ENCODE measurements at regions not wholly inside any gene's neighbourhood (a gene's known extent, or its start where the extent isn't known, plus 50 kb on each side); places are given as distances from the start of the nearest gene placed in this dataset.

GRCh38 chr15:70495991-70496599, 267.3 kb downstream of the UACA start:
- Histone ChIP-seq H3K36me3 (ENCODE audit: control insufficient read depth in 2 of 2, insufficient read depth in 2 of 2, low read length in 1 of 2) (no peaks in the 10 kb centered on the region), H3K27me3 (ENCODE audit: control insufficient read depth in 1 of 2, insufficient read depth in 2 of 2, low read length in 2 of 2) (no peaks in the 10 kb centered on the region), H3K4me3 (ENCODE audit: low read depth in 1 of 2, low read length in 2 of 2) (no peak overlapping the region), H3K27ac (ENCODE audit: low read depth in 2 of 2, low read length in 1 of 2) (peak overlapping the region; percentile 27 to 77), H3K4me1 (ENCODE audit: control insufficient read depth in 2 of 2, insufficient read depth in 2 of 2, low read length in 1 of 2) (peaks cover 3 to 28% of the 10 kb centered on the region in 2 donors), H3K9me3 (ENCODE audit: control insufficient read depth in 2 of 2, insufficient read depth in 1 of 2, low read depth in 1 of 2, low read length in 1 of 2) (no peaks in the 10 kb centered on the region)
- WGBS, 2 donors, result 79 to 82% methylated on average over 4 of the region's 4 CpGs

DNA sequence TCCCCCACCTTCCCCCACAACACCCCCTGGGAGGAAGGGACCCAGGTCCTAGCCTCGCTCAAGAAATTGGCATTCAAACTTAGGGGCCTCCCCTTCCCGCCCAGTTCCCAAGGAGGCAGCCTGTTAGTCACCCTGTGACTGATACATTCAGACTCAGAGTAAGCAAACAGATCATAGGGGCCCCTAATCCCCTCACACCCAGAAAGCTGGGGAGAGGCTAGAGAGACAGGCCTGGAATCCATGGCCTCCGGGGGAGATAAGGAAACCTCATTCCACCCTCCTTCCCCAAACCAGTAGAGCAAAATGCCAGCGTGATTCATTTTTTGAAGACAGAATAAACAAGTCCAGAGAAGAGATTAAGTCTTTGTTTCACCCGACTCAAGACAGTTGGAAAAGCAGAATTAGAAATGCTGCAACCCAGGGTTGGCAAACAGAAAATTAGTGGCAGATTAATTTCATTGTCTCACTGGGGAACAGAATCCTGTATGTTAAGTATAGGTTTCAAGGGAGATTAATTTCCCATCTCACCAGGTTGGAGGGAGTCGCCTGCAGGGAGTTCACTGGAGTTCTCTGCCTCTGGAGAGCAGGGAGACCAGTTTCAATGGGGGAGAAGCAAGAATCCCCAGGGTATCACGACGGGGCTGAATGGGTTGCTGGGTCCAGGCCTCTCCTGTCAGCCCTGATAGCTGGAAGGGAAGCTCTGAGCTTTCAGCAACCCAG, 268.3 kb downstream of the UACA start:
- H3K36me3 ChIP-seq (ENCODE audit: control insufficient read depth in 2 of 2, insufficient read depth in 2 of 2, low read length in 1 of 2), result no peaks in the 10 kb centered on the region
- peaks cover 3 to 28% of the 10 kb centered on the region in 2 donors for H3K4me1 ChIP-seq (ENCODE audit: control insufficient read depth in 2 of 2, insufficient read depth in 2 of 2, low read length in 1 of 2)
- H3K27ac ChIP-seq (ENCODE audit: low read depth in 2 of 2, low read length in 1 of 2), result peak overlapping the region; percentile 85 to 95
- no peaks in the 10 kb centered on the region for H3K27me3 ChIP-seq (ENCODE audit: control insufficient read depth in 1 of 2, insufficient read depth in 2 of 2, low read length in 2 of 2)
- no peak overlapping the region for H3K4me3 ChIP-seq (ENCODE audit: low read depth in 1 of 2, low read length in 2 of 2)
- no peaks in the 10 kb centered on the region for H3K9me3 ChIP-seq (ENCODE audit: control insufficient read depth in 2 of 2, insufficient read depth in 1 of 2, low read depth in 1 of 2, low read length in 1 of 2)
- WGBS, 2 donors, result 32 to 43% methylated on average over 8 of the region's 8 CpGs

- no peak overlapping the region for H3K4me3 ChIP-seq (ENCODE audit: low read depth in 1 of 2, low read length in 2 of 2)
- H3K36me3 ChIP-seq (ENCODE audit: control insufficient read depth in 2 of 2, insufficient read depth in 2 of 2, low read length in 1 of 2), result no peaks in the 10 kb centered on the region
- H3K27me3 ChIP-seq (ENCODE audit: control insufficient read depth in 1 of 2, insufficient read depth in 2 of 2, low read length in 2 of 2), result no peaks in the 10 kb centered on the region
- 46 to 53% methylated on average over 4 of the region's 4 CpGs for WGBS, 2 donors
- peak overlapping the region; percentile 85 to 95 for H3K27ac ChIP-seq (ENCODE audit: low read depth in 2 of 2, low read length in 1 of 2)
- H3K9me3 ChIP-seq (ENCODE audit: control insufficient read depth in 2 of 2, insufficient read depth in 1 of 2, low read depth in 1 of 2, low read length in 1 of 2), result no peaks in the 10 kb centered on the region
- H3K4me1 ChIP-seq (ENCODE audit: control insufficient read depth in 2 of 2, insufficient read depth in 2 of 2, low read length in 1 of 2), result peaks cover 3 to 28% of the 10 kb centered on the region in 2 donors
These were observed 268.9 kb downstream of the UACA start for GRCh38 chr15:70494517-70494851.

DNA sequence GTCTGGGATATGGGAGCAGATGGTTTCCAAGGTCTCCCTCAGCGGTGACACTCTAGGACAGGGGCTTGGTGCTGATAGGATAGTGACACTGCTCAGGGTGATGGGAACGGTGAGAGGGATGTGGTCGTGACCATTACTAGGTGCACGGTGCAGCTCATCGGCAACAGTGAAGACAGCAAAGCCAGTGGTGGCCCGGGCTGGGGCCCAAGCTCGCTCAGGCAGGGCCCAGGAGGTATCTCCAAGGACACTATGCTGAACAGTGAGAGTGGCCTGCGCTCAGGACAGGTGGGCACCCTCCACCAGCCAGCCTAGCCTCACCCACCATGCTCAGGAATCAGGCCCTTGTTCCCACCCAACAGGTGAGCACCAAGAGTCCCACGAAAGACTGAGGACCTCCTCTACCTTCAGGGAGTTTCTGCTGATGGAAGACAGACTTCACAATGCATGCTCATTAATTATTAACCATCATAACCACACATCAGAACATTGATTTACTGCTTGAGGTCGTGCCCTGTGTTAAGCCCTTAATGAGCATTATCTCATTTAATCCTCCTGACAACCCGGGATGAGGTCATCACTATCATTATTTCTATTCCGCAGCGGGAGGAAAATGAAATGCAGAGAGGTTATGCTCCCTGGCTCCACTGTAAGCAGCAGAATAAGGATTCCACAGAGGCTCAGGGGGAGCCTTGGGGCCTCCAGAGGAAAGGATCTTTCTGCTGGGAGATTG, 269.4 kb downstream of the UACA start:
- Histone ChIP-seq H3K27me3 (ENCODE audit: control insufficient read depth in 1 of 2, insufficient read depth in 2 of 2, low read length in 2 of 2) (no peaks in the 10 kb centered on the region), H3K36me3 (ENCODE audit: control insufficient read depth in 2 of 2, insufficient read depth in 2 of 2, low read length in 1 of 2) (no peaks in the 10 kb centered on the region), H3K27ac (ENCODE audit: low read depth in 2 of 2, low read length in 1 of 2) (peak overlapping the region; percentile 85 to 95), H3K9me3 (ENCODE audit: control insufficient read depth in 2 of 2, insufficient read depth in 1 of 2, low read depth in 1 of 2, low read length in 1 of 2) (no peaks in the 10 kb centered on the region), H3K4me3 (ENCODE audit: low read depth in 1 of 2, low read length in 2 of 2) (no peak overlapping the region), H3K4me1 (ENCODE audit: control insufficient read depth in 2 of 2, insufficient read depth in 2 of 2, low read length in 1 of 2) (peaks cover 3 to 28% of the 10 kb centered on the region in 2 donors)
- 70 to 71% methylated on average over 13 of the region's 13 CpGs for WGBS, 2 donors

DNA sequence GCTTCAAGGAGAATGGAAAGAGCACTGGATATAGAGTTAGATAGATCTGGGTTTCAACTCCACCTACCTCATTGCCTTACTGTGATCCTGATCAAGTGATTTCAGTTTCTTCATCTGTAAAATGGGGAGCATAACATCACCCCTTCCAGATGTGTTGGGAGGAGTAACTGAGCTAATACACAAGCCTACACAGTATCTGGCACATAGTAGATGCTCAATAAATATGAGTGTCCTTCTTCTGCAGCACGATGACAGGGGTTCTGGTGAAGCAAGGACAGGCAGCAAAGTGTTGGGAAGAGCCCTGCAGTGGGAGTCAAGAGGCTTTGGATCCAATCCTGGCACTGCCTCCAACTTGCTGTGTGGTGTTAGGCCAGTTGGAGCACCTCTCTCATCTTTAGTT, 270.0 kb downstream of the UACA start:
- no peaks in the 10 kb centered on the region for H3K9me3 ChIP-seq (ENCODE audit: control insufficient read depth in 2 of 2, insufficient read depth in 1 of 2, low read depth in 1 of 2, low read length in 1 of 2)
- WGBS, 2 donors, result 100% methylated on average over 1 of the region's 1 CpG
- H3K4me3 ChIP-seq (ENCODE audit: low read depth in 1 of 2, low read length in 2 of 2), result no peak overlapping the region
- H3K27ac ChIP-seq (ENCODE audit: low read depth in 2 of 2, low read length in 1 of 2), result peak overlapping the region; percentile 7 to 87
- H3K4me1 ChIP-seq (ENCODE audit: control insufficient read depth in 2 of 2, insufficient read depth in 2 of 2, low read length in 1 of 2), result peaks cover 3 to 28% of the 10 kb centered on the region in 2 donors
- H3K36me3 ChIP-seq (ENCODE audit: control insufficient read depth in 2 of 2, insufficient read depth in 2 of 2, low read length in 1 of 2), result no peaks in the 10 kb centered on the region
- no peaks in the 10 kb centered on the region for H3K27me3 ChIP-seq (ENCODE audit: control insufficient read depth in 1 of 2, insufficient read depth in 2 of 2, low read length in 2 of 2)

DNA sequence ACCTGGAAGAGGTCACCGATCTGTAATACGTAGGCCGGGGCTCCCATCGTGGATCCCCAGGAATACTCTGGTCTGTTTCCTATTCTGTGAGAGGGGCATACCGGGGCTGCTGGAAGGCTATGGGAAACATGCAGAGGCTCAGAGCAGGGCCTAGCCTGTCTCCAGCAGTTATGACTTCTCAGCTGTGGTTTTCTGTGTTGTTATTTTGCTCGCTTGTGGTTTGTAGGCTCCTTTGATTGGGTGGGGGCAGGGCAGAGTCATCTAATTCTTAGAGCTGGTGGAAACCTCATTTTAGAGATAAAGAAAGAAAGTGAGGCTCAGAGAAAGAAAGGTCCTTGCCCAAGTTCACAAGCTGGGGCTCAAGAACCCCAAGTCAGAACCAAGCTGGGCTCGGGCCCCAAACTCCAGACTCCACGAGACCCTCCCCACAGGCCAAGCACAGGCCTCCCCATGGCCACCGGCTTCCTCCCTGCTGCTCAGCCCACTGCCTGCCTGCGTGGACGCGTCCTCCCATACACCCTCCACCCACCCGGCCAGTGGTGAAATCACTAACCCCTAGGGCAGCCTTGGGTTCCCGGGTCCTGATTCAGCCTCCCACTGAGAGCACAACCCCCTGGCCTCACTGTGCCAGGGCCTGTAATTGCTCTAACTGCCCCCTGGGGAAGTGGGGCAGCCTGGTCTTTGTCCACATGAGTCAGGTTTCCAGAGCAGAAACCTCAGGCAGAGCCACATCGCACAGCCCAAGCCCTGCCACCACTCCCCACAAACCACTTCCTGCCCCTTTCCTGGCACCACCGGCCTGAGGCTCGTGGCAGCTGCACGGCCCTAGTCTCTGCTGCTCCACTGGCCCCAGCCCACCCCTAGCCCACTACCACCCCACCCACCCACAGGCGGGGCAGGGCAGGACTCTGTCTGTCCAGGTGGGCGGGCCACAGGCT, 270.8 kb downstream of the UACA start:
- Histone ChIP-seq H3K9me3 (ENCODE audit: control insufficient read depth in 2 of 2, insufficient read depth in 1 of 2, low read depth in 1 of 2, low read length in 1 of 2) (no peaks in the 10 kb centered on the region), H3K4me1 (ENCODE audit: control insufficient read depth in 2 of 2, insufficient read depth in 2 of 2, low read length in 1 of 2) (peaks cover 3 to 19% of the 10 kb centered on the region in 2 donors), H3K27me3 (ENCODE audit: control insufficient read depth in 1 of 2, insufficient read depth in 2 of 2, low read length in 2 of 2) (no peaks in the 10 kb centered on the region), H3K27ac (ENCODE audit: low read depth in 2 of 2, low read length in 1 of 2) (peak overlapping the region; percentile 35 to 87), H3K4me3 (ENCODE audit: low read depth in 1 of 2, low read length in 2 of 2) (no peak overlapping the region), H3K36me3 (ENCODE audit: control insufficient read depth in 2 of 2, insufficient read depth in 2 of 2, low read length in 1 of 2) (no peaks in the 10 kb centered on the region)
- WGBS, 2 donors, result 52 to 55% methylated on average over 20 of the region's 20 CpGs

GRCh38 chr15:70491641-70492040, 271.7 kb downstream of the UACA start:
- Histone ChIP-seq H3K27me3 (ENCODE audit: control insufficient read depth in 1 of 2, insufficient read depth in 2 of 2, low read length in 2 of 2) (no peaks in the 10 kb centered on the region), H3K4me3 (ENCODE audit: low read depth in 1 of 2, low read length in 2 of 2) (no peak overlapping the region), H3K27ac (ENCODE audit: low read depth in 2 of 2, low read length in 1 of 2) (no peak overlapping the region), H3K36me3 (ENCODE audit: control insufficient read depth in 2 of 2, insufficient read depth in 2 of 2, low read length in 1 of 2) (no peaks in the 10 kb centered on the region), H3K9me3 (ENCODE audit: control insufficient read depth in 2 of 2, insufficient read depth in 1 of 2, low read depth in 1 of 2, low read length in 1 of 2) (no peaks in the 10 kb centered on the region), H3K4me1 (ENCODE audit: control insufficient read depth in 2 of 2, insufficient read depth in 2 of 2, low read length in 1 of 2) (peaks cover 3 to 18% of the 10 kb centered on the region in 2 donors)
- WGBS, 2 donors, result 95 to 99% methylated on average over 6 of the region's 6 CpGs

DNA sequence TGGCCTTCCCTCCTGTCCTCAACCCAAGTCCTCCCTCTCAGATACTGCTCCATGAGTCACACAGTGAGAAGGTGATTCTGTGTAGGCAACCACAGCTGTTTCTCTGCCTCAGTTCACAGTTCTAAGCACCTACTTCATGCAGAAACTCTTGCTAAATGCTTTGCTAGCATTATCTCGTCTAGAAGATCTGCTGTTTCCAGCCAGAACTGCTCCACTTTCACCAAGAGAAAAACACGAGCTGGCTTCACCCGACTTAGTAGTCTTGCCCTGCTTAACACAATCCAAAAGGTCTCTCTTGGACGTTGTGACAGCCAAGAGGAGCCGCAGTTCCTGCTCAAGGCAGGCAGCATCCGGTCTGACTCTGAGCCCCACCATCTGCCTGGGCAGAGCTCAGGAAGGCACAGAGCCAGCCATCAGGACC, 272.1 kb downstream of the UACA start:
- Histone ChIP-seq H3K4me3 (ENCODE audit: low read depth in 1 of 2, low read length in 2 of 2) (no peak overlapping the region), H3K27ac (ENCODE audit: low read depth in 2 of 2, low read length in 1 of 2) (no peak overlapping the region), H3K27me3 (ENCODE audit: control insufficient read depth in 1 of 2, insufficient read depth in 2 of 2, low read length in 2 of 2) (no peaks in the 10 kb centered on the region), H3K9me3 (ENCODE audit: control insufficient read depth in 2 of 2, insufficient read depth in 1 of 2, low read depth in 1 of 2, low read length in 1 of 2) (no peaks in the 10 kb centered on the region), H3K4me1 (ENCODE audit: control insufficient read depth in 2 of 2, insufficient read depth in 2 of 2, low read length in 1 of 2) (peaks cover 3 to 18% of the 10 kb centered on the region in 2 donors), H3K36me3 (ENCODE audit: control insufficient read depth in 2 of 2, insufficient read depth in 2 of 2, low read length in 1 of 2) (no peaks in the 10 kb centered on the region)
- WGBS, 2 donors, result 60 to 70% methylated on average over 6 of the region's 6 CpGs

DNA sequence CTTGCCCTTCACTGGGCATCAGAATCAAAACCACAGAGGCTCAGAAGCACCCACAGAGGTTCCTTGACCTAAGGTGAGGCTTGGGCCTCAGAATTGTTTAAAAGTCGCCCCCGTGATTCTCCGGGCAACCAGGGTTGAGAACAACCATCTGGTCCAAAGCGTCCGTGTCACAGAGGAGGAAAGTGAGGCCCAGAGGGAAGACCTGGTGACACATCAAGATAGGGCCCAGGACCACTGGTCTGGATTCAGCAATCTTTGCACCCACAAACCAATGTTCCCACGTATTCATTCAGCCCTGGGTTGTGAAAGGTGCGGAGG, 272.6 kb downstream of the UACA start:
- no peak overlapping the region for H3K4me3 ChIP-seq (ENCODE audit: low read depth in 1 of 2, low read length in 2 of 2)
- H3K36me3 ChIP-seq (ENCODE audit: control insufficient read depth in 2 of 2, insufficient read depth in 2 of 2, low read length in 1 of 2), result no peaks in the 10 kb centered on the region
- no peaks in the 10 kb centered on the region for H3K9me3 ChIP-seq (ENCODE audit: control insufficient read depth in 2 of 2, insufficient read depth in 1 of 2, low read depth in 1 of 2, low read length in 1 of 2)
- peaks cover 0 to 15% of the 10 kb centered on the region in 2 donors for H3K4me1 ChIP-seq (ENCODE audit: control insufficient read depth in 2 of 2, insufficient read depth in 2 of 2, low read length in 1 of 2)
- H3K27ac ChIP-seq (ENCODE audit: low read depth in 2 of 2, low read length in 1 of 2), result no peak overlapping the region
- H3K27me3 ChIP-seq (ENCODE audit: control insufficient read depth in 1 of 2, insufficient read depth in 2 of 2, low read length in 2 of 2), result no peaks in the 10 kb centered on the region
- WGBS, 2 donors, result 90 to 92% methylated on average over 7 of the region's 7 CpGs

Data from esophagus (tissue), 2 donors.